Mucosa of rectum (tissue), 2 donors: ENCODE measurements at regions not wholly inside any gene's neighbourhood (a gene's known extent, or its start where the extent isn't known, plus 50 kb on each side); places are given as distances from the start of the nearest gene placed in this dataset.

Source experiments
- H3K27ac ChIP-seq, 2 donors: one replicate each; pipeline ENCODE4 v1.7.0; 2013; ENCODE audit warnings: inconsistent platforms in 2 of 2, low read depth in 2 of 2, low read length in 2 of 2
- H3K27me3 ChIP-seq, 2 donors: one replicate each; pipeline ENCODE4 v1.7.0; 2013; ENCODE audit warnings: low read length in 2 of 2; ENCODE audit not compliant: control insufficient read depth in 2 of 2, insufficient read depth in 2 of 2
- H3K36me3 ChIP-seq, 2 donors: one replicate each; pipeline ENCODE4 v1.7.0; 2013; ENCODE audit warnings: low read length in 2 of 2; ENCODE audit not compliant: control insufficient read depth in 2 of 2, insufficient read depth in 2 of 2
- H3K4me1 ChIP-seq, 2 donors: one replicate each; pipeline ENCODE4 v1.7.0; 2013; ENCODE audit warnings: low read length in 2 of 2, mild to moderate bottlenecking in 1 of 2; ENCODE audit not compliant: control insufficient read depth in 2 of 2, insufficient read depth in 2 of 2
- H3K4me3 ChIP-seq, 2 donors: one replicate each; pipeline ENCODE4 v1.7.0; 2013; ENCODE audit warnings: low read length in 2 of 2
- H3K9ac ChIP-seq, 2 donors: one replicate each; pipeline ENCODE4 v1.7.0; 2013; ENCODE audit warnings: low read length in 2 of 2, low read depth in 1 of 2, mild to moderate bottlenecking in 1 of 2
- H3K9me3 ChIP-seq, 2 donors: one replicate each; pipeline ENCODE4 v1.7.0; 2013; ENCODE audit warnings: low read length in 2 of 2; ENCODE audit not compliant: control insufficient read depth in 2 of 2
- donor health status: healthy.
- donor health status: Normal muscosa, but diverticular disease.

DNA sequence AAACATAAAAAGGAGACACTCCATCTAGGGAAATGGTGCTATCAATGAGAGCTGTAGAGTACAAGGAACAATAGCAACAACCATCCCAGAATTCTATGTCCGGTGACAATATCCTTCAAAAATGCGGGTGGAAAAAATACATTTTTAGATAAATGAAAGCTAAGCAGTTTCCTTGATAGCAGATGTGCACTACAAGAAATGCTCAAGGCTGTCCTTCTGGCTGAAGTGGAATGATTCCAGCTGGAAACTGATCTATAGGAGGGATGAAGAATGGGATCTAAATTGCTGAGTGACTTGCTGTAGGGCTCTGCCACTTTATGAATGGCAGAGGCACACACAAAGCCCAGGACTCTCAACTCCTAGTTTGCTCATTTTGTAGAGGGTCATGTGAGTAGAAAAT lies 763.1 kb downstream of the C6orf118 start:
- no peaks in the 10 kb centered on the region for H3K27me3 ChIP-seq
- H3K9me3 ChIP-seq = peaks cover 0 to 3% of the 10 kb centered on the region in 2 donors
- H3K4me1 ChIP-seq = no peaks in the 10 kb centered on the region
- no peak overlapping the region for H3K9ac ChIP-seq
- no peak overlapping the region for H3K4me3 ChIP-seq
- H3K36me3 ChIP-seq = no peaks in the 10 kb centered on the region
- H3K27ac ChIP-seq = no peak overlapping the region

DNA sequence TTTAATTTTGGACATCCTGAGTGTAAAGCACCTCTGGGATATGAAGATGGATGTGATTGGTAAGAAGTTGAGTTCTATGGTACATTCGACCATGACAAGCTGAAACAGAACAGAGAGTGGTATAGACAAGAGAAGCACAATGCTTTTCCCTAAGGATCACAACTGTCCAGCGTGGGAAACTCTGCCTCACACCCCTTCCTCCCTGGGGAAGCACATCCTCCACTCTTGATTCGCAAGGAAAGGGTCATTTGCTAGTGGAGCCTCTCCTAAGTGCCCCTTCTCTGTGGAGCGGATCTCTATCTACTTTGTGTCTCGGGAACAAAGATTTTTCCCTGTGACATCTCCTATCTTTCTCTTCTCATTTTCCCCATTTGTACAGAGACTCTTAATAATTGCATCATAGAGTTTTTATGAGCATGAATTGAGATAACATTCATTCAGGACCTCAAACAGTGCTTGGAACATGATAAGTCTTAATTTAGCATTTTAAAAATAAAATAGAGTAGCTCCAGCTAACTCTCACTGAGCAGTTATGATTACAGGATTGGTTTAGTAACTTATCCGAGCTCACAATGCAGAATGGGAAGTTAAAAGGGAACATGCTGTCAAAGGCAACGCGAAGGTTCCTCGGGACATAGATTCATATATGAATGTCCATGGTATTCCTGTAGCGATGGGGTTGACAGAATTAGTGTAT lies 775.2 kb downstream of the C6orf118 start:
- H3K9ac ChIP-seq = no peak overlapping the region
- H3K36me3 ChIP-seq = no peaks in the 10 kb centered on the region
- H3K27ac ChIP-seq = no peak overlapping the region

GRCh38 chr6:164533045-164533362 lies 776.4 kb downstream of the C6orf118 start:
- H3K9ac ChIP-seq = no peak overlapping the region
- no peaks in the 10 kb centered on the region for H3K27me3 ChIP-seq
- H3K4me3 ChIP-seq = no peak overlapping the region
- H3K9me3 ChIP-seq = no peaks in the 10 kb centered on the region
- H3K36me3 ChIP-seq = no peaks in the 10 kb centered on the region
- no peak overlapping the region for H3K27ac ChIP-seq
- no peaks in the 10 kb centered on the region for H3K4me1 ChIP-seq

More for the DNA sequence above, 775.2 kb downstream of the C6orf118 start:
- H3K27me3 ChIP-seq = no peaks in the 10 kb centered on the region
- no peaks in the 10 kb centered on the region for H3K9me3 ChIP-seq
- H3K4me3 ChIP-seq = no peak overlapping the region
- no peaks in the 10 kb centered on the region for H3K4me1 ChIP-seq

DNA sequence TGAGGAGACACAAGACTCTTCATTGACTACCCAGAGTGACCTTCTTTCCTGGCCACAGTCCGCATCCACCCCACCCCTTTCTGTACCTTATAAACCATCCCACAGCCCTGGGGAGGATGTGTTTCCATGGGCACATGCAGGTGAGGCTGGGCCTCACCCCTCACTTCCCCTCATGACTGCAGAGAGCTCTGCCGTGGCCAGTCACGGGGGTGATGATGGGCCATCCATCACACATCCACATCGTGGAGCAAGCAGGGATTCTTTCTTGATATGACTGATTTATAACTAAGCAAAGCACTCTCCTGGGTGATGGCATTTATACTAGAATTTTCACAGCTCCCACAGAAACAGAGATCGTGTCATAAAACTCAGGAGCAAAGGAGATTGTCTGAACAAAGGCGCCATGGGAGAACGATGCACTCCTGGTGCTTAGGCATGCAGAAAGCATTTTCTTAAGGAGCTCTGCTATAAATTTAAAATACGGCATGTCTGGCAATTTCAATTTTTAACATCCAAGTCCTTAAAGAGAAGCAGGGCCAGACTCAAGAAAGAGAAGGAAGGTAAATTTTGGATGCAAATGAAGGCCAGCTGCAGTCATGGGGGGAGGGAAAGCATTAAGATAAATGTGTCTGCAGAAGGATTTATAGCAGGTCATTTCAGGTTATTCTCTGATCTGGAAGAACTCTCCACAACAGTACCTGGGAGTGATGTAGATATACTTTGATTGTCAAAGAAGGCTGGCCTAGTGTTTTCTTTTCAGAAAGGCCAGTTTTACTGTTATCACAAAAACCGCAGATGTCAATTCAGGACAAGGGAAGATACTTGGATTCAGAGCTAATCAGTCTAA lies 777.0 kb downstream of the C6orf118 start:
- no peak overlapping the region for H3K4me3 ChIP-seq
- no peaks in the 10 kb centered on the region for H3K9me3 ChIP-seq
- H3K27me3 ChIP-seq = no peaks in the 10 kb centered on the region
- H3K4me1 ChIP-seq = no peaks in the 10 kb centered on the region
- no peak overlapping the region for H3K9ac ChIP-seq
- H3K27ac ChIP-seq = no peak overlapping the region
- H3K36me3 ChIP-seq = no peaks in the 10 kb centered on the region

- Histone ChIP-seq H3K9ac (no peak overlapping the region), H3K36me3 (no peaks in the 10 kb centered on the region), H3K4me1 (no peaks in the 10 kb centered on the region), H3K27ac (no peak overlapping the region), H3K9me3 (no peaks in the 10 kb centered on the region), H3K4me3 (no peak overlapping the region), H3K27me3 (no peaks in the 10 kb centered on the region)
These were observed 777.7 kb downstream of the C6orf118 start for GRCh38 chr6:164531736-164532135.

DNA sequence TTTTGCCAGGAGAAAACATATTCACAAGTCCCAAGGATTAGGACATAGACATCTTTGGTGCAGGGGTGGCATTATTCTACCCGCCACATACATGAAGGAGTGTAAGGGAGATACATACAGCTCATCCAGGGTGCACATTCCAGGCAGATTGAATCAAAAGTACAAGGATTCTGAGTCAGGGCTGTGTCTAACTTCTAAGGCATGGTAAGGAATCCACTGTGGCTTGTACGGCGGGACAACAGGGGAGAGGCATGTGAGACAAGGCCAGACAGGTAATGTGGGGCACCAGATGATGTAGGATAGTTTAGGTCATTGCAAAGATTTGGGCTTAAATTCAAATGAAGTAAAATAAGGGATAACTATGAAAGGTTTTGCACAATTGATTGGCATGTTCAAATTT lies 780.9 kb downstream of the C6orf118 start:
- no peaks in the 10 kb centered on the region for H3K27me3 ChIP-seq
- no peak overlapping the region for H3K27ac ChIP-seq
- no peaks in the 10 kb centered on the region for H3K36me3 ChIP-seq
- peaks cover 2 to 6% of the 10 kb centered on the region in 2 donors for H3K9me3 ChIP-seq
- no peak overlapping the region for H3K9ac ChIP-seq
- no peaks in the 10 kb centered on the region for H3K4me1 ChIP-seq
- H3K4me3 ChIP-seq = no peak overlapping the region

DNA sequence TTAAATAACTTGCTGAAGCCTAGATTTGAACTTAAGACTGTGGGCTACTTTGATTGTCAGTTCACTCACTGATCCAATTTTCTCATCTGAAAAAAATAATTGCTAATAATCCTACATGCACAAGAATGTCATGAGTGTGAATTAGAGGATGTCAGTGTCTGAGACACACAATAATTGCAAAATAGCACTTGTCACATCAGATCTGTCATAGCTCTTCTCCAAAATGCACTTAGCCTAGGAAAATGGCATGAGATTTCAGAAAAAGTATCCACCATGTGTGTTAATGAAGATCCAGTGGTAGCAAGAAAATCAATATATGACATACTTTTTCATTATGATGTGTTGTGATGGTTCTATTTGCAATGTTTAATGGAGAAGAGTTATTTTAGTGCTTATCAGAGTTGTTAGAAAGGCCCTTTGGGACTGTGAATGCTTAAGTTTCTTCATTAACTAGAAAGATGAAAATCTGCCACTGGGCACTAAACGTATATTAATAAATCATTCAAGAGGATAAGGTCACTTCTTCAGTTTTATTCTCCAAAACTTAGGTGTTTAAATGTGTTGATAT lies 786.2 kb downstream of the C6orf118 start:
- H3K4me1 ChIP-seq = no peaks in the 10 kb centered on the region
- no peaks in the 10 kb centered on the region for H3K36me3 ChIP-seq
- H3K4me3 ChIP-seq = no peak overlapping the region
- H3K9me3 ChIP-seq = peaks cover 6 to 9% of the 10 kb centered on the region in 2 donors
- no peak overlapping the region for H3K9ac ChIP-seq
- H3K27ac ChIP-seq = no peak overlapping the region
- no peaks in the 10 kb centered on the region for H3K27me3 ChIP-seq

GRCh38 chr6:164520916-164521315 lies 788.5 kb downstream of the C6orf118 start:
- no peak overlapping the region for H3K4me3 ChIP-seq
- no peaks in the 10 kb centered on the region for H3K4me1 ChIP-seq
- H3K9me3 ChIP-seq = peaks cover 3 to 9% of the 10 kb centered on the region in 2 donors
- H3K27me3 ChIP-seq = no peaks in the 10 kb centered on the region
- H3K36me3 ChIP-seq = no peaks in the 10 kb centered on the region
- no peak overlapping the region for H3K27ac ChIP-seq
- H3K9ac ChIP-seq = no peak overlapping the region

DNA sequence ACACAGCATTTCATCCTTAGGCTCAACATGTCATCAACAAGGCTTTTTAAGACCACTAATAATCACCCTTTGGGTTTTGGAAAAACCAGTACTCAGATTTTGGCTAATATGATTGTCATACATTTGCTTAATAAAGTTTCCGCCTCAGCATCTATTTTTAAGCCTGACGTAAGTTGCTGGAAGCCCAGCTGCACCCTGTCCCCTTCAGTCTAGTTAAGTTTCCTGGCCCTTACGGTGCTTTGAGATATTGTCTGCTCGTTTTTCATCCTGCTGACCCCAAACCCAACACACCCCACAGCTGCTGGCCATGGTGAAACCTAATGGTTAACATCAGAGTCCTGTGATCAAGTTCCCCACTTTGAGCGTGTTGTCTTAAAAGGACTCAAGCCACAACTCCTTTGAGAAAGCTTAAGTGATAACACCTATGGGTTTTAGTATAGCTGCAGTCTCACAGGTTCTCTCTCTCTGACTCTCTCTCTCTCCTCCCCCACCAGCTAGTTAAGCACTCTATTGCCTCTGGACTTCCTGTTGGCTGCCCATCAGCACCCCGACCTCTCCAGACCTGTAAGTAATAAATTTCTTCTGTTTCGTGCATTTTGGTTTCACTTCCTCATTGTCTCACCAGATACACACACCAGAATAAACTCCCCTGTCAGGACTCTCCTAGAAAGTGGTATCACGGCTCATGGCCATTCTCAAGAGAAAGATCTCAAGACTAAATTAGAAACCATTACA lies 802.0 kb downstream of the C6orf118 start:
- H3K4me1 ChIP-seq = no peaks in the 10 kb centered on the region
- H3K36me3 ChIP-seq = no peaks in the 10 kb centered on the region
- peaks cover 0 to 2% of the 10 kb centered on the region in 2 donors for H3K9me3 ChIP-seq
- no peak overlapping the region for H3K4me3 ChIP-seq
- H3K27me3 ChIP-seq = no peaks in the 10 kb centered on the region
- H3K27ac ChIP-seq = no peak overlapping the region
- H3K9ac ChIP-seq = no peak overlapping the region

DNA sequence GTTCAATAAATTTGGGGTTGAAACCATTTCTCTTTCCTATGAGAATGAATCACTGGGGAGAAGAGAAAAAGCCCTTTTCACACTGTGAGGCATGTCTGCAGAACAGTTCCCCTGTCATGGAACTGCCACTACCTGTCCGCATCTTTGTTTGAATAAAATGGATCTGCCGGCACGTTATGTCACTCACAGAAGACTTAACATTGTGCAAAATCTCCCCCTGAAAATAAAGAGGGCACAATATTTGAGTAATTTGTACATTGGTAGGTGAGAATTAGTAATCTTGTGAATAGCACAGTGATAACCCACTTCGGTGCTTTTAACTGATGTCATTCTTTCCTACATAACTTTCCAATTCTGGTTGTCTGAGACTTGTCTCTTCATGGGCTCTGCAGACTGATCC lies 804.0 kb downstream of the C6orf118 start:
- no peak overlapping the region for H3K27ac ChIP-seq
- no peaks in the 10 kb centered on the region for H3K27me3 ChIP-seq
- no peaks in the 10 kb centered on the region for H3K36me3 ChIP-seq
- H3K4me3 ChIP-seq = no peak overlapping the region
- no peaks in the 10 kb centered on the region for H3K4me1 ChIP-seq
- no peak overlapping the region for H3K9ac ChIP-seq
- peaks cover 0 to 2% of the 10 kb centered on the region in 2 donors for H3K9me3 ChIP-seq
